ENCODE measurements at regions not wholly inside any gene's neighbourhood (a gene's known extent, or its start where the extent isn't known, plus 50 kb on each side); places are given as distances from the start of the nearest gene placed in this dataset.

- TF ChIP-seq CEBPB (IDR thresholded peaks at IDR 0.05; ENCODE audit: low read depth, low read length) (no peak), CTCF (conservative IDR thresholded peaks at IDR 0.05; ENCODE audit: low read depth, low read length) (no peak), POLR2A (IDR thresholded peaks at IDR 0.05; ENCODE audit: low read depth, low read length) (no peak), SMC3 (IDR thresholded peaks at IDR 0.05; ENCODE audit: low read depth, low read length) (no peak), BHLHE40 (IDR thresholded peaks at IDR 0.05; ENCODE audit: low read depth, low read length) (no peak), NFE2L2 (IDR thresholded peaks at IDR 0.05; ENCODE audit: low read depth, low read length) (no peak), MAFK (IDR thresholded peaks at IDR 0.05; ENCODE audit: low read depth, low read length) (no peak), FOS (IDR thresholded peaks at IDR 0.05; ENCODE audit: low read depth, low read length) (no peak), USF2 (IDR thresholded peaks at IDR 0.05; ENCODE audit: low read depth, low read length) (no peak), RAD21 (IDR thresholded peaks at IDR 0.05; ENCODE audit: low read length) (no peak), MXI1 (IDR thresholded peaks at IDR 0.05; ENCODE audit: borderline replicate concordance, low read depth, low read length) (no peak), RFX5 (IDR thresholded peaks at IDR 0.05; ENCODE audit: low read depth, low read length) (no peak), RCOR1 (IDR thresholded peaks at IDR 0.05; ENCODE audit: insufficient replicate concordance, low read length) (no peak), CHD1 (IDR thresholded peaks at IDR 0.05; ENCODE audit: low read depth, low read length) (no peak)
Measured at GRCh38 chr7:69389216-69389615, 209.1 kb upstream of the AUTS2 start.

Measured in IMR-90 (cell line).